K562 (cell line): ENCODE measurements at regions not wholly inside any gene's neighbourhood (a gene's known extent, or its start where the extent isn't known, plus 50 kb on each side); places are given as distances from the start of the nearest gene placed in this dataset.

Source experiments
- ATAC-seq: fragments of 200-7000 bp; cut with Tn5 transposase; 3 replicates; pipeline ENCODE4 v1.9.1; 2020; ENCODE audit warnings: moderate library complexity
- BruUV-seq: library from RNA; stranded (reverse); fragments of 400-500 nt; replicated peaks from 2 replicates; lab custom pipeline; 2021; lab: Mats Ljungman, UMichigan
- CTCF ChIA-PET: fragments of 300-600 bp; formaldehyde crosslinking; extraction: SDS; loops from one replicate; lab custom pipeline; 2021; ENCODE audit warnings: low intra/inter-chr PET ratio; lab: Yijun Ruan, JAX
- POLR2A ChIA-PET: fragments of 300-600, 350-650 bp; sonication (Branson Sonifier 250); formaldehyde crosslinking; extraction: SDS; loops from one replicate; lab custom pipeline; 2021; ENCODE audit warnings: antibody characterized with exemption, inconsistent platforms; lab: Yijun Ruan, JAX
- DNase-seq, 4 experiments: peaks; one replicate each; pipeline versions ENCODE4 v3.0.0 to v3.0.0-alpha.2; 2011 to 2018; ENCODE audit warnings: low spot score in 3 of 4, mixed read lengths in 3 of 4; ENCODE audit errors: extremely low read depth in 1 of 4
- FAIRE-seq: peaks from 2 replicates; lab custom pipeline; 2011; peaks lifted over from hg19 to GRCh38; lab: Jason Lieb, UNC
- H2AFZ ChIP-seq: 2 replicates; pipeline ENCODE4 v1.6.0; 2011; ENCODE audit warnings: low read depth, low read length, control low read depth, inconsistent platforms
- H3K27ac ChIP-seq: fragments of 200-600 bp; 3 replicates; pipeline ENCODE4 v1.8.0; 2011; ENCODE audit warnings: low read depth, mild to moderate bottlenecking, control low read depth, inconsistent platforms, low read length, moderate library complexity, mixed read lengths; ENCODE audit errors: extremely low read depth
- H3K27me3 ChIP-seq, 2 experiments: fragments of 300-600 bp in 1 of 2; 2 replicates in 1 of 2; 3 replicates in 1 of 2; pipeline versions ENCODE4 v1.6.0 to v1.8.0; 2011; ENCODE audit warnings: inconsistent platforms in 2 of 2, low read length in 2 of 2, mild to moderate bottlenecking in 1 of 2, mixed read lengths in 1 of 2, moderate library complexity in 1 of 2; ENCODE audit not compliant: control insufficient read depth in 2 of 2, insufficient read depth in 2 of 2
- H3K36me3 ChIP-seq: fragments of 300-600 bp; 3 replicates; pipeline ENCODE4 v1.8.0; 2011; ENCODE audit warnings: mild to moderate bottlenecking, low read length, inconsistent platforms; ENCODE audit not compliant: control insufficient read depth, insufficient read depth
- H3K4me1 ChIP-seq, 2 experiments: fragments of 200-600 bp in 1 of 2; replicated peaks in 1 of 2; 2 replicates in 1 of 2; 3 replicates in 1 of 2; pipeline versions ENCODE4 v1.5.1 to v1.8.0; 2011; ENCODE audit warnings: inconsistent platforms in 2 of 2, low read length in 2 of 2, mild to moderate bottlenecking in 1 of 2, mixed read lengths in 1 of 2, moderate library complexity in 1 of 2; ENCODE audit not compliant: control insufficient read depth in 2 of 2, insufficient read depth in 2 of 2
- H3K4me2 ChIP-seq: 2 replicates; pipeline ENCODE4 v1.6.1; 2011; ENCODE audit warnings: low read length, control low read depth, inconsistent platforms, mixed read lengths; ENCODE audit not compliant: insufficient read depth
- H3K4me3 ChIP-seq: fragments of 200-600 bp; sonication (generic), shearing (Covaris generic); 2 replicates; pipeline ENCODE4 v1.5.1; 2016; ENCODE audit warnings: control low read depth, inconsistent platforms
- H3K79me2 ChIP-seq: fragments of 200-600 bp; 3 replicates; pipeline ENCODE4 v1.8.0; 2011; ENCODE audit warnings: low read length, inconsistent platforms; ENCODE audit not compliant: control insufficient read depth, insufficient read depth
- H3K9ac ChIP-seq, 2 experiments: 2 replicates each; pipeline versions ENCODE4 v1.6.0 to v1.6.1; 2011; ENCODE audit warnings: low read depth in 2 of 2, low read length in 2 of 2, control low read depth in 1 of 2, inconsistent platforms in 1 of 2, mild to moderate bottlenecking in 1 of 2, mixed read lengths in 1 of 2; ENCODE audit not compliant: insufficient read depth in 1 of 2
- H3K9me1 ChIP-seq: one replicate; pipeline ENCODE4 v1.6.0; 2011; ENCODE audit warnings: inconsistent platforms, mild to moderate bottlenecking, low read length, moderate library complexity; ENCODE audit not compliant: control insufficient read depth, insufficient read depth
- H3K9me3 ChIP-seq: replicated peaks from 2 replicates; pipeline ENCODE4 v1.5.1; 2011; ENCODE audit warnings: low read depth, low read length, inconsistent platforms; ENCODE audit not compliant: control insufficient read depth, insufficient read depth
- H4K20me1 ChIP-seq: replicated peaks from 2 replicates; pipeline ENCODE4 v1.6.1; 2011; ENCODE audit warnings: low read length, inconsistent platforms, mixed read lengths; ENCODE audit not compliant: control insufficient read depth, insufficient read depth
- ATF4 ChIP-seq: fragments of 450-650 bp; formaldehyde crosslinking; IDR thresholded peaks from 2 replicates; pipeline ENCODE4 v1.4.0; 2022; ENCODE audit warnings: mild to moderate bottlenecking, moderate library complexity
- CEBPZ ChIP-seq: fragments of 150-350 bp; IDR thresholded peaks from 2 replicates; pipeline ENCODE4 v1.6.1; 2014; ENCODE audit warnings: low read depth, mild to moderate bottlenecking, low read length, borderline replicate concordance
- ID3 ChIP-seq, 2 experiments: fragments of 250-450 bp in 1 of 2; fragments of 450-650 bp in 1 of 2; sonication (Bioruptor Pico) in 1 of 2; IDR thresholded peaks; 2 replicates each; pipeline versions ENCODE4 v1.6.1 to v1.8.0; 2016 to 2021; ENCODE audit warnings: mild to moderate bottlenecking in 2 of 2, moderate library complexity in 2 of 2, missing compliant biosample characterization in 1 of 2, missing genetic modification characterization in 1 of 2
- IFI16 ChIP-seq: fragments of 250-450 bp; sonication (Bioruptor Pico); IDR thresholded peaks from 2 replicates; pipeline ENCODE4 v2.1.2; 2022; ENCODE audit warnings: mild to moderate bottlenecking, inconsistent platforms
- NR1H2 ChIP-seq: sonication (generic); formaldehyde crosslinking; IDR thresholded peaks from 2 replicates; pipeline ENCODE4 v1.4.0; 2020; ENCODE audit warnings: mild to moderate bottlenecking, missing genetic modification reagents
- POLR2AphosphoS2 ChIP-seq: IDR thresholded peaks from 2 replicates; pipeline ENCODE4 v1.6.1; 2012; ENCODE audit warnings: low read length, improper control_type of control experiment
- SREBF2 ChIP-seq: sonication (generic); formaldehyde crosslinking; IDR thresholded peaks from 2 replicates; pipeline ENCODE4 v1.4.0; 2020; ENCODE audit warnings: mild to moderate bottlenecking, missing genetic modification reagents
- SRSF9 ChIP-seq: fragments of 200-400 bp; formaldehyde crosslinking; IDR thresholded peaks from 2 replicates; pipeline ENCODE4 v1.6.1; 2017; ENCODE audit warnings: low read depth, low read length, borderline replicate concordance
- ZNF695 ChIP-seq: fragments of 450-650 bp; formaldehyde crosslinking; IDR thresholded peaks from 2 replicates; pipeline ENCODE4 v1.4.0; 2020; ENCODE audit warnings: mild to moderate bottlenecking, moderate library complexity
- ZNF699 ChIP-seq: fragments of 250-450 bp; sonication (Bioruptor Pico); IDR thresholded peaks from 2 replicates; pipeline ENCODE4 v1.8.0; 2021; ENCODE audit warnings: mild to moderate bottlenecking, moderate library complexity; ENCODE audit not compliant: insufficient replicate concordance
- WGBS: fragments of 100-300 bp; shearing (Covaris generic); methylation state at CpG from one replicate; pipeline ENCODE4 v1.1.6; 2016; ENCODE audit warnings: low coverage, mixed read lengths; ENCODE audit not compliant: insufficient coverage; ENCODE audit errors: missing lambda C conversion rate; 5-methylcytosine and 5-hydroxymethylcytosine counted together
- in situ Hi-C: fragments of 300-500 bp; cut with MboI; formaldehyde crosslinking; loops from 4 replicates; pipeline ENCODE4 v1.15.0; 2018; ENCODE audit warnings: inconsistent platforms, mixed read lengths
- intact Hi-C: fragments of 100-400 bp; cut with micrococcal nuclease; formaldehyde crosslinking; loops from 2 replicates; pipeline ENCODE4 v1.14.2; 2022
- TF ChIP-seq, protein P1 (sequence below): sonication (generic); formaldehyde crosslinking; IDR thresholded peaks from 2 replicates; pipeline ENCODE4 v1.5.0; 2020; ENCODE audit warnings: missing genetic modification reagents

DNA sequence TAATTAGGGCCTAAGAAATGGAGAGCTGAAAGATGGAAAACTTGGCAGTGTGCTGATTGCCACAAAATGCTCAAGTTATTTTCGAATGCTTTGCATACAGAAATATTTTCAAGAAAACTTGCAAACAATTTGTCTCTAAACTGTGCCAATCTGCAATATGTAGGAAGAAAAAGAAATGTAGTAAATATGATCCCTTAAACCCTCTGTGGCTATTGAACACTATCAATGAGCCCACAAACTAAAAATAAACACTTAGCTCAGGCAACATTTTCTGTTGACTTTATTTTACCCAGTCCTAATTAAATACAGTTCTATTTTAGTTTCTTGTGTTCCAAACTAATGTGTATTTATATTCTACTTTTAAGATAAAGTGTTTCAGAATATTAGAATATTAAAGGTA, 342.1 kb downstream of the SEMA3D start:
- TF ChIP-seq POLR2AphosphoS2 (no peak), IFI16 (CRISPR knock-in tag) (no peak), ZNF699 (no peak), ATF4 (CRISPR knock-in tag) (no peak), NR1H2 (no peak), SREBF2 (CRISPR knock-in tag) (no peak), ID3 (CRISPR knock-in tag; IDR thresholded peaks at IDR 0.05) (no peak), ID3 (tag; IDR thresholded peaks at IDR 0.05) (no peak), CEBPZ (no peak), ZNF695 (CRISPR knock-in tag) (no peak), SRSF9 (no peak)
- TF ChIP-seq, protein P1, sequence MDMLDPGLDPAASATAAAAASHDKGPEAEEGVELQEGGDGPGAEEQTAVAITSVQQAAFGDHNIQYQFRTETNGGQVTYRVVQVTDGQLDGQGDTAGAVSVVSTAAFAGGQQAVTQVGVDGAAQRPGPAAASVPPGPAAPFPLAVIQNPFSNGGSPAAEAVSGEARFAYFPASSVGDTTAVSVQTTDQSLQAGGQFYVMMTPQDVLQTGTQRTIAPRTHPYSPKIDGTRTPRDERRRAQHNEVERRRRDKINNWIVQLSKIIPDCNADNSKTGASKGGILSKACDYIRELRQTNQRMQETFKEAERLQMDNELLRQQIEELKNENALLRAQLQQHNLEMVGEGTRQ (CRISPR knock-in tag), result no peak
- TF ChIP-seq, all 486 proteins: peak for 0
- H2AFZ ChIP-seq, result no peak overlapping the region
- 84% methylated on average over 1 of the region's 1 CpG for WGBS
- H3K4me2 ChIP-seq, result no peak overlapping the region
- intact Hi-C loops, result loop anchor here (5.0 kb wide), 1 partner anchor 68 kb away; no protein-coding TSS in a partner anchor
- H3K27ac ChIP-seq, result no peak overlapping the region
- no peaks in the 10 kb centered on the region for H4K20me1 ChIP-seq
- no peaks in the 10 kb centered on the region for H3K9me3 ChIP-seq
- H3K4me1 ChIP-seq, result peaks cover 0 to 6% of the 10 kb centered on the region in 2 experiments; a peak in 1 of 5 replicates
- no TSS peak for BruUV-seq
- FAIRE-seq (no peak), ATAC-seq (no peak), DNase-seq (no peak)
- H3K4me3 ChIP-seq, result no peak overlapping the region
- H3K36me3 ChIP-seq, result peaks cover 2% of the 10 kb centered on the region; the same call in 1 of the 3 replicates
- H3K79me2 ChIP-seq, result peaks cover 26% of the 10 kb centered on the region; the same call in 2 of the 3 replicates
- in situ Hi-C loops, result no loop called here
- ChIA-PET POLR2A (no interaction called here), CTCF (no interaction called here)
- no peaks in the 10 kb centered on the region for H3K9me1 ChIP-seq
- H3K9ac ChIP-seq, result no peak overlapping the region
- H3K27me3 ChIP-seq, result no peaks in the 10 kb centered on the region
